Spleen (tissue), 11 donors: ENCODE measurements at regions not wholly inside any gene's neighbourhood (a gene's known extent, or its start where the extent isn't known, plus 50 kb on each side); places are given as distances from the start of the nearest gene placed in this dataset.
A peak's percentile ranks its signal among the peaks of the same experiment; 100 is the strongest.

ENCODE experiments used
- DNase-seq: peaks from one replicate; pipeline ENCODE4 v3.0.0-alpha.2; 2020
- H3K27ac ChIP-seq, 8 donors: fragments of 200-600 bp; sonication (generic) in 7 of 8; 1 replicate in 4 of 8; 2 replicates in 4 of 8; pipeline versions ENCODE4 v1.5.0 to v1.8.0; 2016 to 2021; ENCODE audit warnings: inconsistent platforms in 4 of 8, mild to moderate bottlenecking in 4 of 8, moderate library complexity in 1 of 8
- H3K27me3 ChIP-seq, 7 donors: fragments of 200-600 bp; sonication (generic) in 6 of 7; replicated peaks in 1 of 7; 1 replicate in 4 of 7; 2 replicates in 3 of 7; pipeline versions ENCODE4 v1.5.0 to v1.8.0; 2016 to 2021; ENCODE audit warnings: inconsistent platforms in 3 of 7, mild to moderate bottlenecking in 1 of 7
- H3K36me3 ChIP-seq, 6 donors: fragments of 200-600 bp; sonication (generic) in 5 of 6; 1 replicate in 4 of 6; 2 replicates in 2 of 6; pipeline versions ENCODE4 v1.5.0 to v1.8.0; 2016 to 2021; ENCODE audit warnings: inconsistent platforms in 2 of 6
- H3K4me1 ChIP-seq, 6 donors: fragments of 200-600 bp; sonication (generic) in 5 of 6; 1 replicate in 3 of 6; 2 replicates in 3 of 6; pipeline versions ENCODE4 v1.5.0 to v1.8.0; 2016 to 2021; ENCODE audit warnings: inconsistent platforms in 3 of 6
- H3K4me3 ChIP-seq, 8 donors: fragments of 200-600 bp; sonication (generic) in 7 of 8; 1 replicate in 4 of 8; 2 replicates in 4 of 8; pipeline versions ENCODE4 v1.5.0 to v1.8.0; 2016 to 2021; ENCODE audit warnings: inconsistent platforms in 4 of 8, mild to moderate bottlenecking in 4 of 8, moderate library complexity in 2 of 8
- H3K9me3 ChIP-seq, 8 donors: fragments of 200-600 bp; sonication (generic) in 7 of 8; 1 replicate in 4 of 8; 2 replicates in 4 of 8; pipeline versions ENCODE4 v1.5.0 to v1.8.0; 2016 to 2021; ENCODE audit warnings: inconsistent platforms in 4 of 8
- POLR2A ChIP-seq, 3 donors: fragments of 450-650 bp; IDR thresholded peaks; one replicate each; pipeline ENCODE4 v1.5.1; 2017; ENCODE audit warnings: antibody characterized with exemption in 3 of 3, mild to moderate bottlenecking in 1 of 3
- POLR2AphosphoS5 ChIP-seq, 3 donors: sonication (generic); formaldehyde crosslinking; IDR thresholded peaks; one replicate each; pipeline ENCODE4 v1.5.1; 2017; ENCODE audit warnings: antibody characterized with exemption in 3 of 3
- WGBS, 5 donors: extraction: QIAGEN DNeasy Blood & Tissue Kit in 3 of 5; methylation state at CpG; one replicate each; pipeline versions ENCODE4 v1.1.5 to v1.1.7; 2013 to 2018; 5-methylcytosine and 5-hydroxymethylcytosine counted together
- intact Hi-C: fragments of 100-400 bp; cut with DNase I; formaldehyde crosslinking; loops from one replicate; pipeline ENCODE4 v1.15.0; 2023; ENCODE audit warnings: low total_unique reads
- TF ChIP-seq, protein P1 (sequence below), 11 experiments: fragments of 200-600 bp in 7 of 11; fragments of 450-650 bp in 4 of 11; sonication (generic) in 4 of 11; IDR thresholded peaks in 8 of 11; conservative IDR thresholded peaks in 3 of 11; 1 replicate in 7 of 11; 2 replicates in 4 of 11; pipeline versions ENCODE4 v1.4.0 to v1.8.0; 2016 to 2021; ENCODE audit warnings: antibody characterized with exemption in 11 of 11, inconsistent platforms in 4 of 11, mild to moderate bottlenecking in 1 of 11
- donor health status: healthy with polysubstance abuse.
- donor health status: DM: no; HTN: no; CAD: no; lungs with moderate emphysema.
- donor health status: DM: no; HTN: no; CAD: no.
- donor health status: Bipolar disorder and iron deficiency.
- donor health status: healthy.
- donor health status: DM: no; HTN: no; CAD: no.
- donor health status: DM: yes; HTN: yes; CAD: no.

GRCh38 chr3:99526921-99527320 is 111.5 kb upstream of the COL8A1 start:
- no peak for DNase-seq
- Histone ChIP-seq H3K4me1 (peaks cover 0 to 9% (median 0%) of the 10 kb centered on the region in 6 donors), H3K27me3 (no peaks in the 10 kb centered on the region), H3K4me3 (no peak overlapping the region), H3K9me3 (no peaks in the 10 kb centered on the region), H3K36me3 (no peaks in the 10 kb centered on the region), H3K27ac (no peak overlapping the region)
- WGBS, 5 donors: 76 to 86% (median 84%) methylated on average over 4 of the region's 4 CpGs
- TF ChIP-seq POLR2A (IDR thresholded peaks at IDR 0.05) (no peak), POLR2AphosphoS5 (IDR thresholded peaks at IDR 0.05) (no peak)
- TF ChIP-seq, protein P1, sequence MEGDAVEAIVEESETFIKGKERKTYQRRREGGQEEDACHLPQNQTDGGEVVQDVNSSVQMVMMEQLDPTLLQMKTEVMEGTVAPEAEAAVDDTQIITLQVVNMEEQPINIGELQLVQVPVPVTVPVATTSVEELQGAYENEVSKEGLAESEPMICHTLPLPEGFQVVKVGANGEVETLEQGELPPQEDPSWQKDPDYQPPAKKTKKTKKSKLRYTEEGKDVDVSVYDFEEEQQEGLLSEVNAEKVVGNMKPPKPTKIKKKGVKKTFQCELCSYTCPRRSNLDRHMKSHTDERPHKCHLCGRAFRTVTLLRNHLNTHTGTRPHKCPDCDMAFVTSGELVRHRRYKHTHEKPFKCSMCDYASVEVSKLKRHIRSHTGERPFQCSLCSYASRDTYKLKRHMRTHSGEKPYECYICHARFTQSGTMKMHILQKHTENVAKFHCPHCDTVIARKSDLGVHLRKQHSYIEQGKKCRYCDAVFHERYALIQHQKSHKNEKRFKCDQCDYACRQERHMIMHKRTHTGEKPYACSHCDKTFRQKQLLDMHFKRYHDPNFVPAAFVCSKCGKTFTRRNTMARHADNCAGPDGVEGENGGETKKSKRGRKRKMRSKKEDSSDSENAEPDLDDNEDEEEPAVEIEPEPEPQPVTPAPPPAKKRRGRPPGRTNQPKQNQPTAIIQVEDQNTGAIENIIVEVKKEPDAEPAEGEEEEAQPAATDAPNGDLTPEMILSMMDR (IDR thresholded peaks at IDR 0.05 in 8 of 11, conservative IDR thresholded peaks at IDR 0.05 in 3 of 11): no peak
- intact Hi-C loops: no loop called here

DNA sequence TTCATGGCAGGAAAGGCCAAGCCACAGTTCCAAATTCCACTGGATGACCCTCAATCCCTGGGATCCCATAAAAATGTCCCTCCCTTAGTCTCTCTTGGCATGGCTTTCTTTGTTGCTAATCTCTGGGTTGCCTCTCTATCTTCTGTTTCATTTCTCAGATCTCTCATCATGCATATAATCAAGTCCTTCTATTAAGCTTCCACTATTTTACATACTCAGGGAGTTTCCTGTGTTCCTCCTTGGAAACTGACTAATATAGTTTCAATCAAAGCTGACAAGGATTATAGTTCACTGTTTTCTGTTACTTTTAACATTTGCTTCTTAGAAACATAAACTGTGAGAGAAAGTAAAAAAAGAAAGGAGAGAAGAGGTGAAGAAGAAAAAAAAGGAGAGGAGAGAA is 113.8 kb upstream of the COL8A1 start:
- Histone ChIP-seq H3K4me1 (peaks cover 0 to 9% (median 0%) of the 10 kb centered on the region in 6 donors), H3K4me3 (no peak overlapping the region), H3K27ac (peak overlapping the region in 1 of 8 donors; percentile 30), H3K36me3 (no peaks in the 10 kb centered on the region), H3K27me3 (no peaks in the 10 kb centered on the region), H3K9me3 (no peaks in the 10 kb centered on the region)
- no peak for DNase-seq
- TF ChIP-seq POLR2A (IDR thresholded peaks at IDR 0.05): no peak
- TF ChIP-seq POLR2AphosphoS5 (IDR thresholded peaks at IDR 0.05): no peak
- TF ChIP-seq, protein P1 (IDR thresholded peaks at IDR 0.05 in 8 of 11, conservative IDR thresholded peaks at IDR 0.05 in 3 of 11): no peak
- intact Hi-C loops: no loop called here

- 61 to 81% (median 68%) methylated on average over 3 of the region's 3 CpGs for WGBS, 5 donors
- H3K27me3 ChIP-seq: no peaks in the 10 kb centered on the region
- H3K36me3 ChIP-seq: no peaks in the 10 kb centered on the region
- H3K4me1 ChIP-seq: peaks cover 0 to 9% (median 0%) of the 10 kb centered on the region in 6 donors
- TF ChIP-seq POLR2A (IDR thresholded peaks at IDR 0.05) (no peak), POLR2AphosphoS5 (IDR thresholded peaks at IDR 0.05) (no peak)
- TF ChIP-seq, protein P1 (IDR thresholded peaks at IDR 0.05 in 8 of 11, conservative IDR thresholded peaks at IDR 0.05 in 3 of 11): no peak
- no peak for DNase-seq
- intact Hi-C loops: no loop called here
- H3K27ac ChIP-seq: peak overlapping the region in 2 of 8 donors; percentile 7 to 25
- no peak overlapping the region for H3K4me3 ChIP-seq
- H3K9me3 ChIP-seq: no peaks in the 10 kb centered on the region
These were observed 114.8 kb upstream of the COL8A1 start for GRCh38 chr3:99523431-99524127.

GRCh38 chr3:99522147-99522546 is 116.2 kb upstream of the COL8A1 start:
- Histone ChIP-seq H3K36me3 (no peaks in the 10 kb centered on the region), H3K4me3 (no peak overlapping the region), H3K4me1 (peaks cover 0 to 9% (median 0%) of the 10 kb centered on the region in 6 donors), H3K27ac (no peak overlapping the region), H3K9me3 (no peaks in the 10 kb centered on the region), H3K27me3 (no peaks in the 10 kb centered on the region)
- no peak for DNase-seq
- intact Hi-C loops: no loop called here
- TF ChIP-seq POLR2AphosphoS5 (IDR thresholded peaks at IDR 0.05): no peak
- WGBS, 5 donors: 83 to 98% (median 85%) methylated on average over 2 of the region's 2 CpGs
